Sigmoid colon (tissue), 6 donors: ENCODE measurements at regions not wholly inside any gene's neighbourhood (a gene's known extent, or its start where the extent isn't known, plus 50 kb on each side); places are given as distances from the start of the nearest gene placed in this dataset.

Source experiments
- DNase-seq: peaks from one replicate; pipeline ENCODE4 v3.0.0-alpha.2; 2019
- H3K27ac ChIP-seq, 4 donors: fragments of 200-600 bp; sonication (generic); one replicate each; pipeline ENCODE4 v1.5.1; 2016 to 2019; ENCODE audit warnings: mild to moderate bottlenecking in 1 of 4
- H3K27me3 ChIP-seq, 3 donors: fragments of 200-600 bp; sonication (generic); one replicate each; pipeline ENCODE4 v1.5.1; 2019; ENCODE audit warnings: mild to moderate bottlenecking in 1 of 3
- H3K36me3 ChIP-seq, 4 donors: fragments of 200-600 bp; sonication (generic); one replicate each; pipeline ENCODE4 v1.5.1; 2016 to 2019
- H3K4me1 ChIP-seq, 4 donors: fragments of 200-600 bp; sonication (generic); one replicate each; pipeline ENCODE4 v1.5.1; 2017 to 2019
- H3K4me3 ChIP-seq, 4 donors: fragments of 200-600 bp; sonication (generic); one replicate each; pipeline ENCODE4 v1.5.1; 2017 to 2019; ENCODE audit warnings: mild to moderate bottlenecking in 2 of 4, moderate library complexity in 1 of 4
- H3K9me3 ChIP-seq, 4 donors: fragments of 200-600 bp in 3 of 4; sonication (generic) in 3 of 4; one replicate each; pipeline versions ENCODE4 v1.5.1 to v1.6.1; 2013 to 2019
- EP300 ChIP-seq, 4 donors: sonication (generic); formaldehyde crosslinking; IDR thresholded peaks; one replicate each; pipeline ENCODE4 v1.6.1; 2017; ENCODE audit warnings: antibody characterized with exemption in 4 of 4
- POLR2A ChIP-seq, 2 donors: fragments of 450-650 bp; IDR thresholded peaks; one replicate each; pipeline ENCODE4 v1.6.1; 2016; ENCODE audit warnings: antibody characterized with exemption in 2 of 2, mild to moderate bottlenecking in 2 of 2, moderate library complexity in 2 of 2
- POLR2AphosphoS5 ChIP-seq, 4 donors: sonication (generic); formaldehyde crosslinking; IDR thresholded peaks; one replicate each; pipeline ENCODE4 v1.6.1; 2017; ENCODE audit warnings: antibody characterized with exemption in 4 of 4
- WGBS, 2 donors: extraction: QIAGEN DNeasy Blood & Tissue Kit; methylation state at CpG; one replicate each; pipeline ENCODE4 v1.1.7; 2013; 5-methylcytosine and 5-hydroxymethylcytosine counted together
- intact Hi-C: fragments of 100-400 bp; cut with DNase I; formaldehyde crosslinking; loops from one replicate; pipeline ENCODE4 v1.15.1; 2023
- TF ChIP-seq, protein P1 (sequence below), 4 experiments: fragments of 450-650 bp in 3 of 4; fragments of 200-600 bp in 1 of 4; IDR thresholded peaks; one replicate each; pipeline ENCODE4 v1.5.1; 2016 to 2019; ENCODE audit warnings: antibody characterized with exemption in 4 of 4, mild to moderate bottlenecking in 3 of 4, moderate library complexity in 2 of 4
- donor health status: healthy with polysubstance abuse.
- donor health status: healthy.

- H3K4me1 ChIP-seq = peaks cover 0 to 10% (median 2%) of the 10 kb centered on the region in 4 donors
- H3K27me3 ChIP-seq = no peaks in the 10 kb centered on the region
- DNase-seq = no peak
- intact Hi-C loops = no loop called here
- no peak overlapping the region for H3K4me3 ChIP-seq
- H3K27ac ChIP-seq = no peak overlapping the region
- H3K36me3 ChIP-seq = no peaks in the 10 kb centered on the region
- TF ChIP-seq POLR2A (IDR thresholded peaks at IDR 0.05) = no peak
- no peak for TF ChIP-seq EP300 (IDR thresholded peaks at IDR 0.05)
- TF ChIP-seq, protein P1, sequence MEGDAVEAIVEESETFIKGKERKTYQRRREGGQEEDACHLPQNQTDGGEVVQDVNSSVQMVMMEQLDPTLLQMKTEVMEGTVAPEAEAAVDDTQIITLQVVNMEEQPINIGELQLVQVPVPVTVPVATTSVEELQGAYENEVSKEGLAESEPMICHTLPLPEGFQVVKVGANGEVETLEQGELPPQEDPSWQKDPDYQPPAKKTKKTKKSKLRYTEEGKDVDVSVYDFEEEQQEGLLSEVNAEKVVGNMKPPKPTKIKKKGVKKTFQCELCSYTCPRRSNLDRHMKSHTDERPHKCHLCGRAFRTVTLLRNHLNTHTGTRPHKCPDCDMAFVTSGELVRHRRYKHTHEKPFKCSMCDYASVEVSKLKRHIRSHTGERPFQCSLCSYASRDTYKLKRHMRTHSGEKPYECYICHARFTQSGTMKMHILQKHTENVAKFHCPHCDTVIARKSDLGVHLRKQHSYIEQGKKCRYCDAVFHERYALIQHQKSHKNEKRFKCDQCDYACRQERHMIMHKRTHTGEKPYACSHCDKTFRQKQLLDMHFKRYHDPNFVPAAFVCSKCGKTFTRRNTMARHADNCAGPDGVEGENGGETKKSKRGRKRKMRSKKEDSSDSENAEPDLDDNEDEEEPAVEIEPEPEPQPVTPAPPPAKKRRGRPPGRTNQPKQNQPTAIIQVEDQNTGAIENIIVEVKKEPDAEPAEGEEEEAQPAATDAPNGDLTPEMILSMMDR (IDR thresholded peaks at IDR 0.05) = no peak
- no peak for TF ChIP-seq POLR2AphosphoS5 (IDR thresholded peaks at IDR 0.05)
- no peaks in the 10 kb centered on the region for H3K9me3 ChIP-seq
Observed at GRCh38 chr5:164300295-164300694, 794.9 kb downstream of the MAT2B start.

GRCh38 chr5:164301136-164301535 lies 795.7 kb downstream of the MAT2B start:
- intact Hi-C loops = no loop called here
- peaks cover 0 to 10% (median 2%) of the 10 kb centered on the region in 4 donors for H3K4me1 ChIP-seq
- DNase-seq = no peak
- no peaks in the 10 kb centered on the region for H3K9me3 ChIP-seq
- no peak for TF ChIP-seq POLR2AphosphoS5 (IDR thresholded peaks at IDR 0.05)
- TF ChIP-seq POLR2A (IDR thresholded peaks at IDR 0.05) = no peak
- TF ChIP-seq EP300 (IDR thresholded peaks at IDR 0.05) = no peak
- TF ChIP-seq, protein P1 (IDR thresholded peaks at IDR 0.05) = no peak
- H3K27me3 ChIP-seq = no peaks in the 10 kb centered on the region
- H3K4me3 ChIP-seq = no peak overlapping the region
- no peaks in the 10 kb centered on the region for H3K36me3 ChIP-seq
- no peak overlapping the region for H3K27ac ChIP-seq

- peaks cover 0 to 9% (median 2%) of the 10 kb centered on the region in 4 donors for H3K4me1 ChIP-seq
- no peak for DNase-seq
- TF ChIP-seq POLR2AphosphoS5 (IDR thresholded peaks at IDR 0.05) (no peak), EP300 (IDR thresholded peaks at IDR 0.05) (no peak), POLR2A (IDR thresholded peaks at IDR 0.05) (no peak)
- TF ChIP-seq, protein P1 (IDR thresholded peaks at IDR 0.05) = no peak
- intact Hi-C loops = no loop called here
- no peak overlapping the region for H3K4me3 ChIP-seq
- no peaks in the 10 kb centered on the region for H3K9me3 ChIP-seq
- 77 to 92% methylated on average over 3 of the region's 3 CpGs for whole genome bisulfite sequencing, 2 donors
- no peaks in the 10 kb centered on the region for H3K36me3 ChIP-seq
- no peak overlapping the region for H3K27ac ChIP-seq
- no peaks in the 10 kb centered on the region for H3K27me3 ChIP-seq
Observed at GRCh38 chr5:164301708-164302107, 796.3 kb downstream of the MAT2B start.

DNA sequence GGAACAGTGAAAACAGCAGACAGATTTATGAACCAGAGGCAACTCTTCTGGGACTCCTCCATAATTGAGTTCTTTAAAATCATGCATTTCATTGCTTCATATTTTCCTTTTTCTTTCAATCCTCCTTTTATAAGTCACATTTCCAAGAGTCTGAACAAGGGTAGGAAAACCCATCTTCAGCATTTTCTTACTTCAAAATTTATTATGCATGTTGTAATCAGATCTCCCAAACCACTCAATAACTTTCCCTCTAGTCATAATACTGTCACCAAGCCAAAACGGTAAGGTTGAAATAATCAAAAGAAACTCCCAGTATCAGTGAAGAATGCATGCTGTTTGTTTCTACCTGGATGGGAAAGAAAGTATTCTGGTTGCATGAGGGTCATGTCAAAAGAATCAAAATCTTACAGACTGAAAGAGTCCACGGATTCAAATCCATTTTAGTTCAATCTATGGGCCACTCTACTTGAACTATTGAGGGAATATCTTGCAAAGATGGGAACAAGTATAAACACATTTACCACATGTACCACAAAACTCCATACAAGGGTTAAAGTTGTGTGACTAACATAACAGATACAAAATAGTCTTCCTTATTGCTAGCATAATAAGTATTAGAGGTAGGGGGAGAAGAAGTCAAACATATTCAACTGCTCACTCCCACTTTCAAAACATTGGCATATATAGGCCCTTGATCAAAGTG lies 797.3 kb downstream of the MAT2B start:
- H3K4me1 ChIP-seq = peaks cover 0 to 6% (median 2%) of the 10 kb centered on the region in 4 donors
- intact Hi-C loops = no loop called here
- no peak overlapping the region for H3K4me3 ChIP-seq
- no peaks in the 10 kb centered on the region for H3K27me3 ChIP-seq
- WGBS, 2 donors = 55 to 69% methylated on average over 2 of the region's 2 CpGs
- H3K27ac ChIP-seq = no peak overlapping the region
- TF ChIP-seq POLR2A (IDR thresholded peaks at IDR 0.05) (no peak), POLR2AphosphoS5 (IDR thresholded peaks at IDR 0.05) (no peak), EP300 (IDR thresholded peaks at IDR 0.05) (no peak)
- TF ChIP-seq, protein P1 (IDR thresholded peaks at IDR 0.05) = no peak
- H3K9me3 ChIP-seq = no peaks in the 10 kb centered on the region
- no peaks in the 10 kb centered on the region for H3K36me3 ChIP-seq
- DNase-seq = no peak
